HG02623 (cell line): ENCODE measurements at regions not wholly inside any gene's neighbourhood (a gene's known extent, or its start where the extent isn't known, plus 50 kb on each side); places are given as distances from the start of the nearest gene placed in this dataset.
"Not testable (repeated sequence)": the region's sequence is repeated elsewhere in the genome, so short reads cannot be mapped to it uniquely, and the experiment has no call there.

Experiments used
- ATAC-seq: cut with Tn5 transposase; IDR thresholded peaks from one replicate; pipeline ENCODE4 v1.9.1; 2021; ENCODE audit warnings: moderate library complexity; ENCODE audit not compliant: unreplicated experiment

GRCh38 chr20:41690702-41691101 is 72.5 kb upstream of the CHD6 start:
- ATAC-seq, result no peak

GRCh38 chr20:41686961-41687360 is 68.8 kb upstream of the CHD6 start:
- no peak for ATAC-seq

GRCh38 chr20:41685145-41685544 is 67.0 kb upstream of the CHD6 start:
- ATAC-seq, result not testable (repeated sequence)

- no peak for ATAC-seq
Observed at GRCh38 chr20:41678799-41679198, 60.6 kb upstream of the CHD6 start.

- no peak for ATAC-seq
Observed at GRCh38 chr20:41672282-41672681, 54.1 kb upstream of the CHD6 start.

GRCh38 chr20:41671143-41671542 is 53.0 kb upstream of the CHD6 start:
- ATAC-seq, result no peak

- ATAC-seq, result no peak
Observed at GRCh38 chr20:41670631-41671030, 52.5 kb upstream of the CHD6 start.

GRCh38 chr20:41669708-41670263 is 51.6 kb upstream of the CHD6 start:
- no peak for ATAC-seq

- no peak for ATAC-seq
Observed at GRCh38 chr20:41668057-41668749, 50.0 kb upstream of the CHD6 start.
